Upper lobe of right lung (tissue), 1 donor: ENCODE measurements at regions not wholly inside any gene's neighbourhood (a gene's known extent, or its start where the extent isn't known, plus 50 kb on each side); places are given as distances from the start of the nearest gene placed in this dataset.
A peak's percentile ranks its signal among the peaks of the same experiment; 100 is the strongest.

ENCODE experiments used
- ATAC-seq: fragments of 200-7000 bp; cut with Tn5 transposase; one replicate; pipeline ENCODE4 v1.9.1; 2020; ENCODE audit warnings: mild to moderate bottlenecking, moderate library complexity
- DNase-seq: peaks from one replicate; pipeline ENCODE4 v3.0.0-alpha.2; 2020
- H3K27ac ChIP-seq: fragments of 200-600 bp; one replicate; pipeline ENCODE4 v1.8.0; 2022
- H3K27me3 ChIP-seq: fragments of 200-600 bp; one replicate; pipeline ENCODE4 v1.8.0; 2022; ENCODE audit warnings: mild to moderate bottlenecking
- H3K36me3 ChIP-seq: fragments of 200-600 bp; one replicate; pipeline ENCODE4 v1.8.0; 2022
- H3K4me1 ChIP-seq: fragments of 200-600 bp; one replicate; pipeline ENCODE4 v1.8.0; 2022
- H3K4me3 ChIP-seq: fragments of 200-600 bp; one replicate; pipeline ENCODE4 v1.8.0; 2022; ENCODE audit warnings: mild to moderate bottlenecking
- H3K9me3 ChIP-seq: fragments of 200-600 bp; one replicate; pipeline ENCODE4 v1.8.0; 2022
- CTCF ChIP-seq: fragments of 200-600 bp; IDR thresholded peaks from one replicate; pipeline ENCODE4 v1.8.0; 2022; ENCODE audit warnings: antibody characterized with exemption
- intact Hi-C: fragments of 100-400 bp; cut with DNase I; formaldehyde crosslinking; loops from one replicate; pipeline ENCODE4 v1.11.0; 2022
- donor health status: DM: no; HTN: yes; CAD: no; lungs with severe emphysema.

GRCh38 chr3:72548461-72548860, 299.8 kb downstream of the SHQ1 start:
- intact Hi-C loops = no loop called here
- TF ChIP-seq CTCF = no peak
- H3K27me3 ChIP-seq = no peaks in the 10 kb centered on the region
- H3K9me3 ChIP-seq = no peaks in the 10 kb centered on the region
- no peaks in the 10 kb centered on the region for H3K36me3 ChIP-seq
- no peaks in the 10 kb centered on the region for H3K4me1 ChIP-seq
- no peak overlapping the region for H3K4me3 ChIP-seq
- DNase-seq (no peak), ATAC-seq (no peak)
- no peak overlapping the region for H3K27ac ChIP-seq

- no peak for TF ChIP-seq CTCF
- DNase-seq (no peak), ATAC-seq (no peak)
- Histone ChIP-seq H3K27me3 (no peaks in the 10 kb centered on the region), H3K27ac (no peak overlapping the region), H3K9me3 (no peaks in the 10 kb centered on the region), H3K4me3 (no peak overlapping the region), H3K36me3 (no peaks in the 10 kb centered on the region), H3K4me1 (no peaks in the 10 kb centered on the region)
- intact Hi-C loops = no loop called here
Measured at GRCh38 chr3:72547183-72547582, 301.1 kb downstream of the SHQ1 start.

- Histone ChIP-seq H3K4me1 (no peaks in the 10 kb centered on the region), H3K4me3 (no peak overlapping the region), H3K27me3 (no peaks in the 10 kb centered on the region), H3K27ac (no peak overlapping the region), H3K36me3 (no peaks in the 10 kb centered on the region), H3K9me3 (no peaks in the 10 kb centered on the region)
- no peak for DNase-seq
- no peak for ATAC-seq
- TF ChIP-seq CTCF = no peak
- intact Hi-C loops = no loop called here
Measured at GRCh38 chr3:72544239-72544638, 304.0 kb downstream of the SHQ1 start.

GRCh38 chr3:72543246-72543645, 305.0 kb downstream of the SHQ1 start:
- intact Hi-C loops = no loop called here
- ATAC-seq (no peak), DNase-seq (no peak)
- H3K27ac ChIP-seq = no peak overlapping the region
- no peaks in the 10 kb centered on the region for H3K27me3 ChIP-seq
- no peaks in the 10 kb centered on the region for H3K36me3 ChIP-seq
- no peak for TF ChIP-seq CTCF
- no peaks in the 10 kb centered on the region for H3K9me3 ChIP-seq
- no peaks in the 10 kb centered on the region for H3K4me1 ChIP-seq
- no peak overlapping the region for H3K4me3 ChIP-seq

GRCh38 chr3:72542781-72543180, 305.5 kb downstream of the SHQ1 start:
- DNase-seq = no peak
- Histone ChIP-seq H3K4me1 (no peaks in the 10 kb centered on the region), H3K36me3 (no peaks in the 10 kb centered on the region), H3K27me3 (no peaks in the 10 kb centered on the region), H3K27ac (no peak overlapping the region), H3K9me3 (no peaks in the 10 kb centered on the region), H3K4me3 (no peak overlapping the region)
- no peak for TF ChIP-seq CTCF
- intact Hi-C loops = no loop called here
- no peak for ATAC-seq

GRCh38 chr3:72539856-72540255, 308.4 kb downstream of the SHQ1 start:
- intact Hi-C loops = no loop called here
- no peak for DNase-seq
- no peak for TF ChIP-seq CTCF
- no peak overlapping the region for H3K4me3 ChIP-seq
- ATAC-seq = peak; percentile 23
- H3K36me3 ChIP-seq = no peaks in the 10 kb centered on the region
- H3K27ac ChIP-seq = no peak overlapping the region
- no peaks in the 10 kb centered on the region for H3K9me3 ChIP-seq
- no peaks in the 10 kb centered on the region for H3K4me1 ChIP-seq
- no peaks in the 10 kb centered on the region for H3K27me3 ChIP-seq
